NCI-H226 (cell line): ENCODE measurements at regions not wholly inside any gene's neighbourhood (a gene's known extent, or its start where the extent isn't known, plus 50 kb on each side); places are given as distances from the start of the nearest gene placed in this dataset.

ENCODE experiments used
- DNase-seq: peaks from one replicate; pipeline ENCODE4 v3.0.0-alpha.2; 2015

DNA sequence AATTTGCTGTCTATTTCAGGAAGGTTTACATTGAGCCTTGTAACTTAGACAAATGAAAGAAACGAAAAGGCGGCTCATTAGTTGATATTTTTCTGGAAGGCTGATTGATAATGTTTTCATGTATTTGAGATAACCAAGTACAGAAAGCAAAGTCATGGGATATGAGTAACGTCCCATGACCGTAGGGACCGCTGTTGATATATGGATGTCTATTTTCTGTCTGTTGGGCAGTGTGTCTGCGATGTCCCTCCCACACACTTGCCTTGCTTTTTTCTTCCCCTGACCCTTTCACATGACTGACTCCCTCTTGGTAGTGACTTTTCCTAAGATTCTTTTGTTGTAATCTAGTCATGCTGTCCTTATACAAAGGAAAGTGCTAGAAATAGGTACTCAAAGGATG is 57.0 kb upstream of the GPR158 start:
- DNase-seq: no peak

DNA sequence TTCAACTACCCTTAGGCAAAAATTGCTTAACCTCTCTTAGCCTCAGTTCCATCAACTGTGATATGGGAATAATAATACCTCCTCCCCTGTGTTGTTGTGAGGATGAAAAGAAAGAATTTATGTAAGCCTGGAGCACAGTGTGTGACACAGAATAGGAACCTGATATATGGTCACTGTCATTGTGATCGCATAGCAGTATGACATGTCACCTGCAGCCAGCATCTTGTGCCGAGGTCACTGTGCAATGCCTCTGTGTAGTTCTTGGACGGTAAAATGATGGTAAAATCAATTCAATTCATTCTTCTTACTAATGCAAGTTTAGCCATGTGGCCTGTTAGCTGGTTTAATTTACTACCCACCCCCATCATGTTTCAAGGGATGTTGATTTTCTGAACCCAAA is 54.6 kb upstream of the GPR158 start:
- DNase-seq: no peak
